CD4-positive, alpha-beta memory T cell (primary cell): ENCODE measurements at regions not wholly inside any gene's neighbourhood (a gene's known extent, or its start where the extent isn't known, plus 50 kb on each side); places are given as distances from the start of the nearest gene placed in this dataset.

Source experiments
- CTCF ChIA-PET: fragments of 350-600 bp; sonication (Branson Sonifier 250); formaldehyde crosslinking; loops from one replicate; lab custom pipeline; 2021; ENCODE audit warnings: inconsistent platforms; ENCODE audit not compliant: partially characterized antibody; lab: Charles Lee
- POLR2A ChIA-PET: fragments of 350-600 bp; sonication (Branson Sonifier 250); formaldehyde crosslinking; loops from one replicate; lab custom pipeline; 2021; ENCODE audit not compliant: partially characterized antibody; lab: Charles Lee
- DNase-seq, 5 donors: peaks; one replicate each; pipeline versions ENCODE4 v3.0.0 to v3.0.0-alpha.2; 2020 to 2022; ENCODE audit warnings: mixed read lengths in 1 of 5
- H3K27ac ChIP-seq: one replicate; pipeline ENCODE4 v1.7.0; 2013; ENCODE audit warnings: low read depth, low read length
- H3K27me3 ChIP-seq: 2 replicates; pipeline ENCODE4 v1.7.0; 2013; ENCODE audit warnings: mild to moderate bottlenecking, low read length, moderate library complexity; ENCODE audit not compliant: insufficient read depth
- H3K36me3 ChIP-seq: 2 replicates; pipeline ENCODE4 v1.7.0; 2013; ENCODE audit warnings: mild to moderate bottlenecking, low read length, moderate library complexity; ENCODE audit not compliant: insufficient read depth
- H3K4me1 ChIP-seq: 2 replicates; pipeline ENCODE4 v1.7.0; 2013; ENCODE audit warnings: mild to moderate bottlenecking, low read length, moderate library complexity; ENCODE audit not compliant: insufficient read depth
- H3K4me3 ChIP-seq, 2 donors: one replicate each; pipeline ENCODE4 v1.7.0; 2013; ENCODE audit warnings: low read length in 2 of 2, mild to moderate bottlenecking in 1 of 2
- H3K9me3 ChIP-seq, 2 donors: one replicate each; pipeline ENCODE4 v1.7.0; 2013; ENCODE audit warnings: low read length in 2 of 2, control low read depth in 1 of 2; ENCODE audit not compliant: control insufficient read depth in 1 of 2
- H3K27ac Mint-ChIP-seq, 7 donors: one replicate each; pipeline ENCODE4 v1.8.0; 2020 to 2021; ENCODE audit warnings: mixed read lengths in 7 of 7, mild to moderate bottlenecking in 6 of 7, inconsistent platforms in 3 of 7, moderate library complexity in 3 of 7
- H3K27me3 Mint-ChIP-seq, 2 donors: one replicate each; pipeline ENCODE4 v1.8.0; 2020 to 2021; ENCODE audit warnings: mixed read lengths in 2 of 2
- H3K36me3 Mint-ChIP-seq, 2 donors: one replicate each; pipeline ENCODE4 v1.8.0; 2020 to 2021; ENCODE audit warnings: mixed read lengths in 2 of 2, inconsistent platforms in 1 of 2, mild to moderate bottlenecking in 1 of 2
- H3K4me1 Mint-ChIP-seq, 4 donors: one replicate each; pipeline ENCODE4 v1.8.0; 2020 to 2021; ENCODE audit warnings: mixed read lengths in 4 of 4, mild to moderate bottlenecking in 1 of 4
- H3K4me3 Mint-ChIP-seq, 8 donors: one replicate each; pipeline ENCODE4 v1.8.0; 2020 to 2021; ENCODE audit warnings: mixed read lengths in 8 of 8, mild to moderate bottlenecking in 7 of 8, moderate library complexity in 6 of 8, inconsistent platforms in 3 of 8
- H3K9me3 Mint-ChIP-seq, 8 donors: one replicate each; pipeline ENCODE4 v1.8.0; 2020 to 2021; ENCODE audit warnings: mixed read lengths in 8 of 8, mild to moderate bottlenecking in 5 of 8, inconsistent platforms in 3 of 8, moderate library complexity in 1 of 8
- intact Hi-C: fragments of 100-400 bp; cut with micrococcal nuclease; formaldehyde crosslinking; loops from one replicate; pipeline ENCODE4 v1.15.1; 2023

- POLR2A ChIA-PET, result no interaction called here
- Mint-ChIP-seq H3K27me3 (peaks cover 6 to 8% of the 10 kb centered on the region in 2 donors), H3K36me3 (no peaks in the 10 kb centered on the region), H3K9me3 (peaks cover 0 to 3% (median 0%) of the 10 kb centered on the region in 8 donors), H3K27ac (no peak overlapping the region), H3K4me3 (no peak overlapping the region), H3K4me1 (no peaks in the 10 kb centered on the region)
- no peak overlapping the region for H3K4me3 ChIP-seq
- H3K27ac ChIP-seq, result no peak overlapping the region
- no peak for DNase-seq
- H3K9me3 ChIP-seq, result no peaks in the 10 kb centered on the region
- H3K4me1 ChIP-seq, result no peaks in the 10 kb centered on the region
- H3K27me3 ChIP-seq, result no peaks in the 10 kb centered on the region
- CTCF ChIA-PET, result no interaction called here
- no peaks in the 10 kb centered on the region for H3K36me3 ChIP-seq
- intact Hi-C loops, result no loop called here
Measured at GRCh38 chr2:118616432-118616831, 231.0 kb downstream of the EN1 start.

- H3K27me3 Mint-ChIP-seq, result peaks cover 4 to 5% of the 10 kb centered on the region in 2 donors
- peaks cover 0 to 2% (median 0%) of the 10 kb centered on the region in 8 donors for H3K9me3 Mint-ChIP-seq
- no peaks in the 10 kb centered on the region for H3K4me1 ChIP-seq
- POLR2A ChIA-PET, result no interaction called here
- H3K9me3 ChIP-seq, result no peaks in the 10 kb centered on the region
- H3K36me3 ChIP-seq, result no peaks in the 10 kb centered on the region
- CTCF ChIA-PET, result no interaction called here
- intact Hi-C loops, result no loop called here
- no peak overlapping the region for H3K27ac ChIP-seq
- no peaks in the 10 kb centered on the region for H3K36me3 Mint-ChIP-seq
- DNase-seq, result no peak
- no peak overlapping the region for H3K4me3 ChIP-seq
- no peaks in the 10 kb centered on the region for H3K4me1 Mint-ChIP-seq
- H3K27ac Mint-ChIP-seq, result no peak overlapping the region
- no peak overlapping the region for H3K4me3 Mint-ChIP-seq
- H3K27me3 ChIP-seq, result no peaks in the 10 kb centered on the region
Measured at GRCh38 chr2:118614841-118615271, 232.6 kb downstream of the EN1 start.

GRCh38 chr2:118613737-118614136, 233.7 kb downstream of the EN1 start:
- CTCF ChIA-PET, result no interaction called here
- POLR2A ChIA-PET, result no interaction called here
- Histone ChIP-seq H3K9me3 (no peaks in the 10 kb centered on the region), H3K4me3 (no peak overlapping the region), H3K4me1 (no peaks in the 10 kb centered on the region), H3K27me3 (no peaks in the 10 kb centered on the region), H3K36me3 (no peaks in the 10 kb centered on the region), H3K27ac (no peak overlapping the region)
- Mint-ChIP-seq H3K9me3 (peaks cover 0 to 2% (median 0%) of the 10 kb centered on the region in 8 donors), H3K4me1 (no peaks in the 10 kb centered on the region), H3K36me3 (no peaks in the 10 kb centered on the region), H3K4me3 (no peak overlapping the region), H3K27ac (no peak overlapping the region), H3K27me3 (peaks cover 3 to 4% of the 10 kb centered on the region in 2 donors)
- no peak for DNase-seq
- intact Hi-C loops, result no loop called here

- intact Hi-C loops, result no loop called here
- no peaks in the 10 kb centered on the region for H3K4me1 ChIP-seq
- Mint-ChIP-seq H3K36me3 (no peaks in the 10 kb centered on the region), H3K27me3 (peaks cover 3 to 4% of the 10 kb centered on the region in 2 donors), H3K4me3 (no peak overlapping the region), H3K4me1 (no peaks in the 10 kb centered on the region), H3K9me3 (peaks cover 0 to 2% (median 0%) of the 10 kb centered on the region in 8 donors), H3K27ac (no peak overlapping the region)
- no peak for DNase-seq
- no peak overlapping the region for H3K27ac ChIP-seq
- ChIA-PET CTCF (no interaction called here), POLR2A (no interaction called here)
- no peaks in the 10 kb centered on the region for H3K36me3 ChIP-seq
- no peaks in the 10 kb centered on the region for H3K9me3 ChIP-seq
- H3K27me3 ChIP-seq, result no peaks in the 10 kb centered on the region
- H3K4me3 ChIP-seq, result no peak overlapping the region
Measured at GRCh38 chr2:118611691-118612090, 235.8 kb downstream of the EN1 start.

- H3K36me3 ChIP-seq, result no peaks in the 10 kb centered on the region
- ChIA-PET POLR2A (no interaction called here), CTCF (no interaction called here)
- H3K36me3 Mint-ChIP-seq, result no peaks in the 10 kb centered on the region
- no peak overlapping the region for H3K4me3 ChIP-seq
- no peaks in the 10 kb centered on the region for H3K4me1 Mint-ChIP-seq
- H3K9me3 Mint-ChIP-seq, result peaks cover 0 to 2% (median 0%) of the 10 kb centered on the region in 8 donors
- DNase-seq, result no peak
- H3K27me3 Mint-ChIP-seq, result peaks cover 0 to 2% of the 10 kb centered on the region in 2 donors
- H3K27ac Mint-ChIP-seq, result no peak overlapping the region
- no peaks in the 10 kb centered on the region for H3K9me3 ChIP-seq
- no peaks in the 10 kb centered on the region for H3K4me1 ChIP-seq
- H3K27ac ChIP-seq, result no peak overlapping the region
- no peaks in the 10 kb centered on the region for H3K27me3 ChIP-seq
- no peak overlapping the region for H3K4me3 Mint-ChIP-seq
- intact Hi-C loops, result no loop called here
Measured at GRCh38 chr2:118609138-118609537, 238.3 kb downstream of the EN1 start.

- Mint-ChIP-seq H3K4me3 (no peak overlapping the region), H3K4me1 (no peaks in the 10 kb centered on the region), H3K36me3 (no peaks in the 10 kb centered on the region), H3K27me3 (no peaks in the 10 kb centered on the region), H3K9me3 (peaks cover 0 to 2% (median 0%) of the 10 kb centered on the region in 8 donors), H3K27ac (peak overlapping the region in 1 of 7 donors; percentile 9)
- Histone ChIP-seq H3K4me1 (no peaks in the 10 kb centered on the region), H3K9me3 (no peaks in the 10 kb centered on the region), H3K27ac (no peak overlapping the region), H3K36me3 (no peaks in the 10 kb centered on the region), H3K4me3 (no peak overlapping the region), H3K27me3 (no peaks in the 10 kb centered on the region)
- intact Hi-C loops, result no loop called here
- CTCF ChIA-PET, result no interaction called here
- DNase-seq, result no peak
- POLR2A ChIA-PET, result no interaction called here
Measured at GRCh38 chr2:118607641-118608040, 239.8 kb downstream of the EN1 start.

GRCh38 chr2:118604811-118605210, 242.6 kb downstream of the EN1 start:
- no peak overlapping the region for H3K27ac Mint-ChIP-seq
- CTCF ChIA-PET, result no interaction called here

GRCh38 chr2:118604371-118604770, 243.1 kb downstream of the EN1 start:
- Mint-ChIP-seq H3K36me3 (no peaks in the 10 kb centered on the region), H3K27ac (no peak overlapping the region), H3K4me1 (no peaks in the 10 kb centered on the region), H3K4me3 (no peak overlapping the region), H3K9me3 (peaks cover 0 to 9% (median 3%) of the 10 kb centered on the region in 8 donors), H3K27me3 (peaks cover 0 to 2% of the 10 kb centered on the region in 2 donors)
- intact Hi-C loops, result no loop called here
- ChIA-PET POLR2A (no interaction called here), CTCF (no interaction called here)
- H3K27ac ChIP-seq, result no peak overlapping the region
- H3K27me3 ChIP-seq, result no peaks in the 10 kb centered on the region
- H3K9me3 ChIP-seq, result no peaks in the 10 kb centered on the region
- H3K4me3 ChIP-seq, result no peak overlapping the region
- no peak for DNase-seq
- H3K36me3 ChIP-seq, result no peaks in the 10 kb centered on the region
- H3K4me1 ChIP-seq, result no peaks in the 10 kb centered on the region

More at GRCh38 chr2:118604811-118605210, 242.6 kb downstream of the EN1 start:
- Histone ChIP-seq H3K36me3 (no peaks in the 10 kb centered on the region), H3K9me3 (no peaks in the 10 kb centered on the region), H3K4me1 (no peaks in the 10 kb centered on the region), H3K27ac (no peak overlapping the region), H3K27me3 (no peaks in the 10 kb centered on the region), H3K4me3 (no peak overlapping the region)
- H3K9me3 Mint-ChIP-seq, result peaks cover 0 to 8% (median 2%) of the 10 kb centered on the region in 8 donors
- H3K27me3 Mint-ChIP-seq, result peaks cover 0 to 2% of the 10 kb centered on the region in 2 donors
- H3K36me3 Mint-ChIP-seq, result no peaks in the 10 kb centered on the region
- H3K4me1 Mint-ChIP-seq, result no peaks in the 10 kb centered on the region
- intact Hi-C loops, result no loop called here
- H3K4me3 Mint-ChIP-seq, result no peak overlapping the region
- DNase-seq, result no peak
- POLR2A ChIA-PET, result no interaction called here
